IMR-90 (cell line): ENCODE measurements at regions not wholly inside any gene's neighbourhood (a gene's known extent, or its start where the extent isn't known, plus 50 kb on each side); places are given as distances from the start of the nearest gene placed in this dataset.
A peak's percentile ranks its signal among the peaks of the same experiment; 100 is the strongest.

Source experiments
- ATAC-seq: fragments of 200-7000 bp; cut with Tn5 transposase; 2 replicates; pipeline ENCODE4 v1.9.1; 2020; ENCODE audit warnings: low read depth, mild to moderate bottlenecking, moderate library complexity
- BruUV-seq: library from RNA; stranded (reverse); fragments of 400-500 nt; replicated peaks from 2 replicates; lab custom pipeline; 2021; lab: Mats Ljungman, UMichigan
- CTCF ChIA-PET: fragments of 300-600 bp; formaldehyde crosslinking; extraction: SDS; loops from one replicate; lab custom pipeline; 2021; ENCODE audit warnings: antibody characterized with exemption; lab: Yijun Ruan, JAX
- POLR2A ChIA-PET: fragments of 300-600 bp; sonication (Branson Sonifier 250); formaldehyde crosslinking; loops from one replicate; lab custom pipeline; 2022; ENCODE audit warnings: antibody characterized with exemption; ENCODE audit not compliant: unreplicated experiment; lab: Charles Lee
- DNase-seq: peaks from one replicate; pipeline ENCODE4 v3.0.0; 2013
- H2AFZ ChIP-seq: replicated peaks from 2 replicates; pipeline ENCODE3; 2013; ENCODE audit warnings: low read length, mild to moderate bottlenecking; ENCODE audit not compliant: poor library complexity
- H2AK5ac ChIP-seq: 2 replicates; pipeline ENCODE4 v1.6.1; 2013; ENCODE audit warnings: low read depth, low read length, inconsistent platforms
- H2AK9ac ChIP-seq: replicated peaks from 2 replicates; pipeline ENCODE3; 2013; ENCODE audit warnings: mild to moderate bottlenecking, low read depth, low read length, moderate library complexity; ENCODE audit not compliant: poor library complexity
- H2BK120ac ChIP-seq: 2 replicates; pipeline ENCODE4 v1.6.1; 2013; ENCODE audit warnings: low read depth, low read length, inconsistent platforms
- H2BK15ac ChIP-seq: 3 replicates; pipeline ENCODE4 v1.6.1; 2013; ENCODE audit warnings: low read depth, low read length, inconsistent platforms
- H2BK20ac ChIP-seq: 2 replicates; pipeline ENCODE4 v1.6.1; 2013; ENCODE audit warnings: low read depth, mild to moderate bottlenecking, inconsistent platforms, low read length, moderate library complexity
- H2BK5ac ChIP-seq: 2 replicates; pipeline ENCODE4 v1.6.1; 2013; ENCODE audit warnings: mild to moderate bottlenecking, low read depth, low read length, inconsistent platforms; ENCODE audit not compliant: poor library complexity, severe bottlenecking
- H3K14ac ChIP-seq: replicated peaks from 2 replicates; pipeline ENCODE4 v1.6.1; 2013; ENCODE audit warnings: low read depth, low read length, inconsistent platforms
- H3K18ac ChIP-seq: 2 replicates; pipeline ENCODE4 v1.6.1; 2013; ENCODE audit warnings: low read depth, low read length, control low read depth
- H3K23ac ChIP-seq: 2 replicates; pipeline ENCODE4 v1.6.1; 2013; ENCODE audit warnings: low read depth, low read length, inconsistent platforms
- H3K27ac ChIP-seq: 2 replicates; pipeline ENCODE4 v1.5.1; 2013; ENCODE audit warnings: mild to moderate bottlenecking, control low read depth, low read length; ENCODE audit not compliant: insufficient read depth
- H3K27me3 ChIP-seq: 2 replicates; pipeline ENCODE4 v1.6.1; 2013; ENCODE audit warnings: low read length; ENCODE audit not compliant: control insufficient read depth, insufficient read depth
- H3K36me3 ChIP-seq: 2 replicates; pipeline ENCODE4 v1.6.1; 2013; ENCODE audit warnings: low read length, mixed read lengths; ENCODE audit not compliant: control insufficient read depth, insufficient read depth
- H3K4ac ChIP-seq: 2 replicates; pipeline ENCODE4 v1.6.1; 2013; ENCODE audit warnings: low read depth, low read length, inconsistent platforms
- H3K4me1 ChIP-seq: 2 replicates; pipeline ENCODE4 v1.6.1; 2013; ENCODE audit warnings: low read length, mixed read lengths; ENCODE audit not compliant: control insufficient read depth, insufficient read depth
- H3K4me2 ChIP-seq: 2 replicates; pipeline ENCODE4 v1.6.1; 2013; ENCODE audit warnings: low read depth, mild to moderate bottlenecking, control low read depth, low read length, moderate library complexity
- H3K4me3 ChIP-seq: 2 replicates; pipeline ENCODE4 v1.5.1; 2013; ENCODE audit warnings: low read depth, mild to moderate bottlenecking, control low read depth, low read length, moderate library complexity; ENCODE audit not compliant: insufficient read depth
- H3K56ac ChIP-seq: 2 replicates; pipeline ENCODE4 v1.6.1; 2013; ENCODE audit warnings: low read length, inconsistent platforms; ENCODE audit not compliant: insufficient read depth; ENCODE audit errors: extremely low read depth
- H3K79me1 ChIP-seq, 2 experiments: 2 replicates each; pipeline ENCODE4 v1.6.1; 2013; ENCODE audit warnings: low read length in 2 of 2, inconsistent platforms in 1 of 2, low read depth in 1 of 2
- H3K9ac ChIP-seq: 2 replicates; pipeline ENCODE4 v1.6.1; 2013; ENCODE audit warnings: low read depth, low read length, control low read depth
- H3K9me1 ChIP-seq: 2 replicates; pipeline ENCODE4 v1.6.1; 2013; ENCODE audit warnings: low read length, inconsistent platforms; ENCODE audit not compliant: insufficient read depth
- H3K9me3 ChIP-seq: 2 replicates; pipeline ENCODE4 v1.6.1; 2013; ENCODE audit warnings: low read length; ENCODE audit not compliant: control insufficient read depth, insufficient read depth
- H4K20me1 ChIP-seq: 2 replicates; pipeline ENCODE4 v1.6.1; 2013; ENCODE audit warnings: low read length, inconsistent platforms; ENCODE audit not compliant: insufficient read depth
- H4K5ac ChIP-seq: 2 replicates; pipeline ENCODE4 v1.6.1; 2013; ENCODE audit warnings: mild to moderate bottlenecking, low read depth, low read length, control low read depth
- H4K8ac ChIP-seq, 2 experiments: 2 replicates each; pipeline ENCODE4 v1.6.1; 2013; ENCODE audit warnings: low read depth in 2 of 2, low read length in 2 of 2, control low read depth in 1 of 2, inconsistent platforms in 1 of 2
- H4K91ac ChIP-seq: 2 replicates; pipeline ENCODE4 v1.6.1; 2013; ENCODE audit warnings: low read depth, low read length, inconsistent platforms; ENCODE audit not compliant: insufficient read depth
- MAFK ChIP-seq: IDR thresholded peaks from 2 replicates; pipeline ENCODE4 v1.6.1; 2012; ENCODE audit warnings: low read depth, low read length, improper control_type of control experiment
- RAD21 ChIP-seq: IDR thresholded peaks from 2 replicates; pipeline ENCODE4 v1.6.1; 2012; ENCODE audit warnings: low read length, improper control_type of control experiment
- WGBS, 2 experiments: methylation state at CpG; one replicate each; pipeline versions ENCODE4 v1.1.5 to v1.1.7; 2013; ENCODE audit warnings: missing lambda C conversion rate in 2 of 2; ENCODE audit not compliant: insufficient read length in 1 of 2; ENCODE audit errors: extremely low coverage in 2 of 2; 5-methylcytosine and 5-hydroxymethylcytosine counted together
- dilution Hi-C: fragments of 300-500 bp; cut with HindIII; formaldehyde crosslinking; loops from one replicate; pipeline ENCODE4 v1.14.3; 2018; ENCODE audit warnings: low sequenced_read_pairs; ENCODE audit not compliant: unreplicated experiment
- in situ Hi-C: fragments of 300-500 bp; cut with MboI; formaldehyde crosslinking; loops from 3 replicates; pipeline ENCODE4 v1.14.3; 2019; ENCODE audit warnings: low sequenced_read_pairs, inconsistent platforms, mixed read lengths
- intact Hi-C: fragments of 100-400 bp; cut with micrococcal nuclease; formaldehyde crosslinking; loops from 2 replicates; pipeline ENCODE4 v1.10.0; 2022
- TF ChIP-seq, protein P1 (sequence below): conservative IDR thresholded peaks from 2 replicates; pipeline ENCODE4 v1.5.1; 2012; ENCODE audit warnings: mild to moderate bottlenecking, low read depth, low read length, improper control_type of control experiment

GRCh38 chr6:143575901-143576426, 64.4 kb upstream of the FUCA2 start:
- dilution Hi-C loops (no loop called here), in situ Hi-C loops (loop anchor here (5.0 kb wide), 1 partner anchor 436 kb away; no protein-coding TSS in a partner anchor), intact Hi-C loops (loop anchor here (1.0 to 10.0 kb wide), 8 partner anchors 103 to 909 kb away; partner anchors contain the start of gene LTV1)
- ChIA-PET CTCF (interaction anchor here (0.6 to 2.3 kb wide), 8 partner anchors 36 to 521 kb away, joined by 3 to 23 read pairs (median 3); no protein-coding TSS in a partner anchor), POLR2A (interaction anchor here (0.6 kb wide), 1 partner anchor 184 kb away, joined by 3 read pairs; no protein-coding TSS in a partner anchor)
- Histone ChIP-seq H2AK5ac (no peak overlapping the region), H3K56ac (0 out of 2 replicates have a peak overlapping the region, but pooled peaks have one; percentile 4), H3K4me3 (no peak overlapping the region), H3K9me1 (0 out of 2 replicates have a peak, but pooled peaks cover 5% of the 10 kb centered on the region), H3K9me3 (peaks cover 2% of the 10 kb centered on the region), H3K27ac (peak overlapping the region; percentile 33; the same call in 1 of the 2 replicates), H2BK5ac (peak overlapping the region; percentile 71), H3K79me1 (peaks cover 0 to 12% of the 10 kb centered on the region in 2 experiments; a peak in 3 of 4 replicates), H3K14ac (no peak overlapping the region), H3K9ac (no peak overlapping the region; the same call in 1 of the 2 replicates), H4K20me1 (no peaks in the 10 kb centered on the region), H3K4me2 (peak overlapping the region; percentile 59; the same call in 1 of the 2 replicates), H4K91ac (0 out of 2 replicates have a peak overlapping the region, but pooled peaks have one; percentile 7), H4K8ac (peak overlapping the region in 1 of 2 experiments; percentile 31; a peak in 1 of 4 replicates), H3K36me3 (no peaks in the 10 kb centered on the region), H3K27me3 (no peaks in the 10 kb centered on the region), H4K5ac (peak overlapping the region; percentile 22; the same call in 1 of the 2 replicates), H3K23ac (0 out of 2 replicates have a peak overlapping the region, but pooled peaks have one; percentile 29), H2BK15ac (0 out of 3 replicates have a peak overlapping the region, but pooled peaks have one; percentile 2), H3K4ac (no peak overlapping the region; the same call in 1 of the 2 replicates), H2BK20ac (peak overlapping the region; percentile 51), H2AFZ (no peak overlapping the region), H2AK9ac (no peak overlapping the region), H3K18ac (peak overlapping the region; percentile 77; the same call in 1 of the 2 replicates), H2BK120ac (peak overlapping the region; percentile 25; the same call in 1 of the 2 replicates), H3K4me1 (peaks cover 3% of the 10 kb centered on the region)
- ATAC-seq (no peak), DNase-seq (no peak)
- TF ChIP-seq, protein P1, sequence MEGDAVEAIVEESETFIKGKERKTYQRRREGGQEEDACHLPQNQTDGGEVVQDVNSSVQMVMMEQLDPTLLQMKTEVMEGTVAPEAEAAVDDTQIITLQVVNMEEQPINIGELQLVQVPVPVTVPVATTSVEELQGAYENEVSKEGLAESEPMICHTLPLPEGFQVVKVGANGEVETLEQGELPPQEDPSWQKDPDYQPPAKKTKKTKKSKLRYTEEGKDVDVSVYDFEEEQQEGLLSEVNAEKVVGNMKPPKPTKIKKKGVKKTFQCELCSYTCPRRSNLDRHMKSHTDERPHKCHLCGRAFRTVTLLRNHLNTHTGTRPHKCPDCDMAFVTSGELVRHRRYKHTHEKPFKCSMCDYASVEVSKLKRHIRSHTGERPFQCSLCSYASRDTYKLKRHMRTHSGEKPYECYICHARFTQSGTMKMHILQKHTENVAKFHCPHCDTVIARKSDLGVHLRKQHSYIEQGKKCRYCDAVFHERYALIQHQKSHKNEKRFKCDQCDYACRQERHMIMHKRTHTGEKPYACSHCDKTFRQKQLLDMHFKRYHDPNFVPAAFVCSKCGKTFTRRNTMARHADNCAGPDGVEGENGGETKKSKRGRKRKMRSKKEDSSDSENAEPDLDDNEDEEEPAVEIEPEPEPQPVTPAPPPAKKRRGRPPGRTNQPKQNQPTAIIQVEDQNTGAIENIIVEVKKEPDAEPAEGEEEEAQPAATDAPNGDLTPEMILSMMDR = no peak
- TF ChIP-seq RAD21 = no peak
- TF ChIP-seq MAFK = no peak
- WGBS, 2 experiments = 67% methylated on average over 1 of the region's 6 CpGs; no CpG with 5 or more reads in 1 of the 2 experiments
- BruUV-seq = no TSS peak
